CMK (cell line): ENCODE measurements at regions not wholly inside any gene's neighbourhood (a gene's known extent, or its start where the extent isn't known, plus 50 kb on each side); places are given as distances from the start of the nearest gene placed in this dataset.

ENCODE experiments used
- DNase-seq: peaks from one replicate; pipeline ENCODE4 v3.0.0-alpha.2; 2010; ENCODE audit warnings: low read depth

GRCh38 chr16:86664522-86665318 is 86.4 kb downstream of the FOXL1 start:
- DNase-seq = no peak

GRCh38 chr16:86665319-86665675 is 86.9 kb downstream of the FOXL1 start:
- no peak for DNase-seq

GRCh38 chr16:86665929-86666328 is 87.6 kb downstream of the FOXL1 start:
- DNase-seq = no peak

DNA sequence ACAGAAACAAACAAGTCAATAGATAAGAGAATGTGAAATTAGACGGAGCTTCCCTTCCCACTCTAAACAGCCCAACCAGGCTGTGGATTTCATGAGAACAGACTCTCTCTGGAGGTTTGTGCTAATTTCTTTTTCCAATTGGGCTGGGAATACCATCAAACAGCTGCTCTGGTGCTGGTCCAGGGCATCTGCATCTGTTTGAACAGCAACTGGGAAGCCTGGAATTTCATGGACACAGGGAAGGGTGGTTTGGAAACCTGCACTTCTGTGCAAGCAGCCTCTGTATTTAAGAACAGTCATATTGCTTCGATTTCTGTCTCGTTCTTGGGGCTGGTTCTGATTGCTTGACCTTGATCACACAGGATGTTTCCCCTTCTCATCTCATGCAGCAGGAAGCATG is 88.7 kb downstream of the FOXL1 start:
- DNase-seq = no peak

GRCh38 chr16:86668136-86668910 is 90.0 kb downstream of the FOXL1 start:
- no peak for DNase-seq

GRCh38 chr16:86669285-86669805 is 91.0 kb downstream of the FOXL1 start:
- no peak for DNase-seq

GRCh38 chr16:86669937-86670749 is 91.8 kb downstream of the FOXL1 start:
- no peak for DNase-seq

GRCh38 chr16:86670750-86671234 is 92.4 kb downstream of the FOXL1 start:
- DNase-seq = no peak

DNA sequence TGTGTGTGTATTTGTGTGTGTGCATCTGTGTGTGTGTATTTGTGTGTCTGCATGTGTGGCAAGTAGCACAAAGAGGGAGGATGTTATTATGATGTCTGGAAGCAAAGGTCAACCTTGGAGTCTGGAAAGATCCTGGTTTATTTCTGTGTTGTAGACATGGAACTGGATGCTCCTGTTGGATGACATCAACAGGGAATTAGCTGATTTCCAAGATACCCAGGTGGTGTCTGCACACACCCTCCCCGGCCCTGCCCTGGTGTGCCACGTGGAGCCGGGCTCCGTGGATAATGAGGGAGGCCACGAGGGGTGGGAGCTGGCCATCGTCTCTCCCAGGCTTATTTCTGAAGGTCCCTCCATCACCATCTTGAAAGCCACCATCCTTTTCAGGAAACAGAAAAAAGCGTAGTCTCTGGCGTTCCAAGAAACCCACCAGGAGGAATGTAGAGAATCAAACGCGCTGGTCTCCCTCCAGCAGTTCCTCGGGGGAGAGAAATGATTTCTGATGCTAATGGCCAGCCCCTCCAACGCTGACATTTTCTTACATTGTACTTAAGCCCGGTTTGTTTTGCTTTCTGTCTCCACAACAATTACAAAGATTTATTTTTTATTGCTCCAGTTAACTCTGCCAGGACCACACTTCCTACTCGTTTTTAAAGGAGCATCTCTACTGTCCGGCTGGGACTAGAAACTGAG is 93.3 kb downstream of the FOXL1 start:
- DNase-seq = no peak

- DNase-seq = no peak
These were observed 94.0 kb downstream of the FOXL1 start for GRCh38 chr16:86672179-86672863.

GRCh38 chr16:86673090-86673955 is 95.0 kb downstream of the FOXL1 start:
- no peak for DNase-seq

- no peak for DNase-seq
These were observed 95.7 kb downstream of the FOXL1 start for GRCh38 chr16:86673956-86674453.

DNA sequence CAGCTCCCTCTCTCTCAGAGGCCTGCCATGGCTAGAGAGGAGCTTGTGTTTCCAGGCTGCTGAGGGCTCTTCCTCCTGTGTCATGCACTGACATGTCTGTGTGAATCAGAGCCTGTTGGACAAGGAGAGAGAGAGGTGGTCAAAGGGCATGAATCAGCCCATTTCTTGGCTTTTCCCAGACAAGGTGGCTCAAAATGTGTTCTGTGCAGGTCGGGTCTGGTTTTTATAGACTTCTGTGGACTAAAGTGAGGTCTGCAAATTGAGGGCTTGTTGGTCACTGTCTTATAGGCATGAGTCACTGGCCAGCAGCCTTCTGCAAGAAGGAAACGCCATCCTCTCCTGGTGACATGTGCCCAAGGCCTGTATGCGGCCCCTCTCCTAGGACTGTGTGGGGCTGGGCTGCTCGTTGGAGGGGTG is 97.9 kb downstream of the FOXL1 start:
- DNase-seq = no peak

DNA sequence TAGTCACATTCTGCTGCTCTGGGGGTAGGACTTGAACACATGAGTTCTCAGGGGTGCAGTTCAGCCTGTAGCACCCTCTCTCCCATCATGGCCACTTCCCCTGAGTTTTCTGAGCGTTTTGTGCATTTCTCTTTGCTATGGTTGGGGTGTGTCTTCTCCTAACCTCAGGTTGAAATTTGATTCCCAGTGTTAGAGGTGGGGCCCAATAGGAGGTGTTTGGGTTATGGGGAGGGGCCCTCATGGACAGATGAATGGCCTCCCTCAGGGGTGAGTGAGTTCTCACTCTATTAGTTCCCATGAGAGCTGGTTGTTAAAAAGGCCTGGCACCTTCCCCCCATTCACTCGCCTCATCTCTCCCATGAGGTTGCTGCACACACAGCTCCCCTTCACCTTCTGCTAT is 101.1 kb downstream of the FOXL1 start:
- DNase-seq = no peak

GRCh38 chr16:86680162-86680561 is 101.8 kb downstream of the FOXL1 start:
- DNase-seq = no peak

DNA sequence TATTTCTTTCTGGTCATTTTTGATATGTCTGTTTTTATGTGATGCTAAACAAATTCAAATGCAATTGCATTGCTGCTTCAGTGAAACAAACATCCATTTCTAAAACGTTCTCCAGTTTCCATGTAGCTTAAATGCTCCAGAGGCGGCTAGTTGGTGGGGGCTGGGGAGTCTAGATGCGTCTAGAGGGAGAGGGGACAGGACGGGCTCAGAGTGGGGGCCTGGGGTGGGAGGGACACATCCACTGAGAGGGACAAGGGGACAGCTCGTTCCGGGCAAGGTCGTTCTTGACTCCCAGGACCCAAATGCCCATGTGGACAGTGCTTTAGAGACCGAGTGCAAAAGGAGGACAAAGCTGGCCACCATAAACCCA is 102.3 kb downstream of the FOXL1 start:
- no peak for DNase-seq

DNA sequence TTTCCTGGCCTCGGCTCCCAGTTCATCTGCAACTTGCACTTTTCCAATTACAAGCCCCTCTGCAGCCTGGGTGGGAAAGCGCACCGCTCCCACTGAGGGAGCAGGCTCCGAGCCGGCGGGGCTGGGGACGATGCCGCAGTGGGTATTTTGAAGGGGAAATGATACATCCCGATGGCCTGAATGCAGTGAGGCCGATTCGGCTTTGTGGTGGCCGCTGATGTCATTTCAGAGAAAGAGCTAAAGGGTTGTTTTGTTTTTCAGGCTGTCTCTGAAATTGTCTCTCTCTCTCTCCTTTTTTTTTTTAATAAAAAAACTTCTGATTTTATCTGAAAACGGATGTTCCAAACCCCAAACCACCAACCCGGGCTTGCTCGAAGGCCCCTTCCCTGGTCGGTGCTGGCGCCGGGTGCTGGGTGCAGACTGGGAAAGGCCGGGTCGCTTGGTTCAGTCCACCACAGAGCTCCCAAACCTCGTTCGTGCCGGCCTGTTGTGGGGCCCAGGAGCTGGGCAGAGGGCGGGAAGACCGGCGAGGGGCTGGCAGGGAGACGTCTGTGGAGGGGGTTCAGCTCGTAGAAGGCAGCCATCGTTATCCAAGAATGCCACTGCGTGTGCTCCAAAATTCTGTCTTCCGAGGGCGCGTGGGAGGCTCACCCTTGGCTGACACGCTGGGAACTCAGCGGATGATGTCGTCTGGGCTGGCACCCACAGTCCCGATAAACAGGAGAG is 102.8 kb downstream of the FOXL1 start:
- DNase-seq = no peak

GRCh38 chr16:86681757-86682106 is 103.4 kb downstream of the FOXL1 start:
- no peak for DNase-seq

DNA sequence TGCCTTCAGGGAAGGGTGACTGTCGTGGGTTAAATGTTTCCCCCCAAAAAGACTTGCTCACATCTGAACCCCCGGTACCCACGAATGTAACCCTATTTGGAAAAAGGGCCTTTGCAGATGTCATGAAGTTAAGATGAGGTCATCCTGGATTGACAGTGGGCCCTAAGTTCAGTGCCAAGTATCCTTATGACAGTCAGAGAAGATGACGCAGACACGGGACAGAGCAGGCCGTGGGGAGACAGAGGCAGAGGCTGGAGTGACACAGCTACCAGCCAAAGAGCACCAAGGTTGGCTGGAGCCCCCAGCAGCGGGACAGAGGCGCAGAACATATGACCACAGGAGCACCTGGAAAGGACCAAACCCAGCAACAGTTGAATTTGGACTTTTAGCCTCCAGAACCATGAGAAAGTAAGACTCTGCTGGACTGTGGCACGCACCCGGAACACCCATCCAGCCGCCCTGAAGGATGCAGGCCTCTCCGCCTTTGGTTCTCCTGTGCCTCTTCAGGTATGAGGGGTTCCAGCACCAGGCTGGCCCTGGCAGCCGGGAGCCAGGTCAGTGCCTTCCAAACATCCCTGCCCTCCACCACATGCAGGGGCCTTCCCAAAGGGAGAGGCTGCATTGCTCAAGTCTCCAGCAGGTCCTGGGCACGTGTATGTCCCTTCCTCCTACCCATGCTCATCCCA is 104.0 kb downstream of the FOXL1 start:
- DNase-seq = no peak
